ENCODE measurements at regions not wholly inside any gene's neighbourhood (a gene's known extent, or its start where the extent isn't known, plus 50 kb on each side); places are given as distances from the start of the nearest gene placed in this dataset.

DNA sequence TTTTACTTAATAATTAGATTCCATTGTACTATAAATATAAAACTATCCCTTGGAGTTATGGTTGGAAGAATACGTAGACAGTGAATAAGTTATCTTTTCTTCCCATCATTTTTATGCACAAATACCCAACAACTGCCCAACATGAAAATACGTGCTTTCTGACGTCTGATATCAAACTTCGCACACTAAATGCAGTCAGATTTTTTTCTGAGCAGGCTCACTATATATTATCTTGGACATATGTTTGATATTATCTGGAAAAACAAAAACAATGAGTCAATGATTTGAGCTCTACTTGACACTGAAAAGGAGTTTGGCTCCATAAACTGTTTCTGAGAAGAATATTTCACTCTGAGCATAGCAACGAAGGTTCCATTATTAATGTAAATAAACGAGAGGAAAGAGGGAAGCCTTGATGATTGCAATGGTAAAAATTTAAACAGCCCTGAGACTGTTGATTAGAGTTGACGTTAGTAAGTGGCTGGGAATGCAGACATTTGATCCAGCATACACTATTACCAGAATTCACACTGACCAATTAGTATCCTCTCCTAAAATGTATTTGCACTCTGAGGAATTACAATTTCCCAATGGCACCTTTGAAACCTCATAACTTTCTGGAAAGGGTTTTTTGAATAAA is 1090.0 kb downstream of the EPHA7 start:
- no peak for TF ChIP-seq HOXB13 (CRISPR knock-in tag; IDR thresholded peaks at IDR 0.05; ENCODE audit: low read depth)
- TF ChIP-seq FOSL2 (IDR thresholded peaks at IDR 0.05) = no peak
- TF ChIP-seq FOSL2 (CRISPR knock-in tag; IDR thresholded peaks at IDR 0.05) = no peak
- TF ChIP-seq POLR2A (IDR thresholded peaks at IDR 0.05; ENCODE audit: low read length) = no peak
- no peak for TF ChIP-seq HOXB5 (CRISPR knock-in tag; IDR thresholded peaks at IDR 0.05)
- TF ChIP-seq, protein P1, sequence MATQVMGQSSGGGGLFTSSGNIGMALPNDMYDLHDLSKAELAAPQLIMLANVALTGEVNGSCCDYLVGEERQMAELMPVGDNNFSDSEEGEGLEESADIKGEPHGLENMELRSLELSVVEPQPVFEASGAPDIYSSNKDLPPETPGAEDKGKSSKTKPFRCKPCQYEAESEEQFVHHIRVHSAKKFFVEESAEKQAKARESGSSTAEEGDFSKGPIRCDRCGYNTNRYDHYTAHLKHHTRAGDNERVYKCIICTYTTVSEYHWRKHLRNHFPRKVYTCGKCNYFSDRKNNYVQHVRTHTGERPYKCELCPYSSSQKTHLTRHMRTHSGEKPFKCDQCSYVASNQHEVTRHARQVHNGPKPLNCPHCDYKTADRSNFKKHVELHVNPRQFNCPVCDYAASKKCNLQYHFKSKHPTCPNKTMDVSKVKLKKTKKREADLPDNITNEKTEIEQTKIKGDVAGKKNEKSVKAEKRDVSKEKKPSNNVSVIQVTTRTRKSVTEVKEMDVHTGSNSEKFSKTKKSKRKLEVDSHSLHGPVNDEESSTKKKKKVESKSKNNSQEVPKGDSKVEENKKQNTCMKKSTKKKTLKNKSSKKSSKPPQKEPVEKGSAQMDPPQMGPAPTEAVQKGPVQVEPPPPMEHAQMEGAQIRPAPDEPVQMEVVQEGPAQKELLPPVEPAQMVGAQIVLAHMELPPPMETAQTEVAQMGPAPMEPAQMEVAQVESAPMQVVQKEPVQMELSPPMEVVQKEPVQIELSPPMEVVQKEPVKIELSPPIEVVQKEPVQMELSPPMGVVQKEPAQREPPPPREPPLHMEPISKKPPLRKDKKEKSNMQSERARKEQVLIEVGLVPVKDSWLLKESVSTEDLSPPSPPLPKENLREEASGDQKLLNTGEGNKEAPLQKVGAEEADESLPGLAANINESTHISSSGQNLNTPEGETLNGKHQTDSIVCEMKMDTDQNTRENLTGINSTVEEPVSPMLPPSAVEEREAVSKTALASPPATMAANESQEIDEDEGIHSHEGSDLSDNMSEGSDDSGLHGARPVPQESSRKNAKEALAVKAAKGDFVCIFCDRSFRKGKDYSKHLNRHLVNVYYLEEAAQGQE (IDR thresholded peaks at IDR 0.05) = no peak
- TF ChIP-seq, protein P2, sequence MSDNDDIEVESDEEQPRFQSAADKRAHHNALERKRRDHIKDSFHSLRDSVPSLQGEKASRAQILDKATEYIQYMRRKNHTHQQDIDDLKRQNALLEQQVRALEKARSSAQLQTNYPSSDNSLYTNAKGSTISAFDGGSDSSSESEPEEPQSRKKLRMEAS (IDR thresholded peaks at IDR 0.05) = no peak
- no peak for TF ChIP-seq TFCP2L1 (CRISPR knock-in tag; IDR thresholded peaks at IDR 0.05)
- TF ChIP-seq, protein P3, sequence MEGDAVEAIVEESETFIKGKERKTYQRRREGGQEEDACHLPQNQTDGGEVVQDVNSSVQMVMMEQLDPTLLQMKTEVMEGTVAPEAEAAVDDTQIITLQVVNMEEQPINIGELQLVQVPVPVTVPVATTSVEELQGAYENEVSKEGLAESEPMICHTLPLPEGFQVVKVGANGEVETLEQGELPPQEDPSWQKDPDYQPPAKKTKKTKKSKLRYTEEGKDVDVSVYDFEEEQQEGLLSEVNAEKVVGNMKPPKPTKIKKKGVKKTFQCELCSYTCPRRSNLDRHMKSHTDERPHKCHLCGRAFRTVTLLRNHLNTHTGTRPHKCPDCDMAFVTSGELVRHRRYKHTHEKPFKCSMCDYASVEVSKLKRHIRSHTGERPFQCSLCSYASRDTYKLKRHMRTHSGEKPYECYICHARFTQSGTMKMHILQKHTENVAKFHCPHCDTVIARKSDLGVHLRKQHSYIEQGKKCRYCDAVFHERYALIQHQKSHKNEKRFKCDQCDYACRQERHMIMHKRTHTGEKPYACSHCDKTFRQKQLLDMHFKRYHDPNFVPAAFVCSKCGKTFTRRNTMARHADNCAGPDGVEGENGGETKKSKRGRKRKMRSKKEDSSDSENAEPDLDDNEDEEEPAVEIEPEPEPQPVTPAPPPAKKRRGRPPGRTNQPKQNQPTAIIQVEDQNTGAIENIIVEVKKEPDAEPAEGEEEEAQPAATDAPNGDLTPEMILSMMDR (IDR thresholded peaks at IDR 0.05) = no peak
- no peak for TF ChIP-seq EP300 (IDR thresholded peaks at IDR 0.05)
- TF ChIP-seq, protein P4, sequence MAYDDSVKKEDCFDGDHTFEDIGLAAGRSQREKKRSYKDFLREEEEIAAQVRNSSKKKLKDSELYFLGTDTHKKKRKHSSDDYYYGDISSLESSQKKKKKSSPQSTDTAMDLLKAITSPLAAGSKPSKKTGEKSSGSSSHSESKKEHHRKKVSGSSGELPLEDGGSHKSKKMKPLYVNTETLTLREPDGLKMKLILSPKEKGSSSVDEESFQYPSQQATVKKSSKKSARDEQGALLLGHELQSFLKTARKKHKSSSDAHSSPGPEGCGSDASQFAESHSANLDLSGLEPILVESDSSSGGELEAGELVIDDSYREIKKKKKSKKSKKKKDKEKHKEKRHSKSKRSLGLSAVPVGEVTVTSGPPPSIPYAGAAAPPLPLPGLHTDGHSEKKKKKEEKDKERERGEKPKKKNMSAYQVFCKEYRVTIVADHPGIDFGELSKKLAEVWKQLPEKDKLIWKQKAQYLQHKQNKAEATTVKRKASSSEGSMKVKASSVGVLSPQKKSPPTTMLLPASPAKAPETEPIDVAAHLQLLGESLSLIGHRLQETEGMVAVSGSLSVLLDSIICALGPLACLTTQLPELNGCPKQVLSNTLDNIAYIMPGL (CRISPR knock-in tag; IDR thresholded peaks at IDR 0.05; ENCODE audit: borderline replicate concordance) = no peak
